UCSD-AML1 (cell line): ENCODE measurements at regions not wholly inside any gene's neighbourhood (a gene's known extent, or its start where the extent isn't known, plus 50 kb on each side); places are given as distances from the start of the nearest gene placed in this dataset.

Source experiments
- DNase-seq: peaks from one replicate; lab custom pipeline; 2025; ENCODE audit not compliant: unreplicated experiment; lab: John Stamatoyannopoulos, UW

- no peak for DNase-seq
Observed at GRCh38 chr3:40979962-40980361, 219.3 kb upstream of the CTNNB1 start.

GRCh38 chr3:40980467-40980866 lies 218.8 kb upstream of the CTNNB1 start:
- no peak for DNase-seq

GRCh38 chr3:40985195-40985594 lies 214.1 kb upstream of the CTNNB1 start:
- no peak for DNase-seq

GRCh38 chr3:40988468-40988867 lies 210.8 kb upstream of the CTNNB1 start:
- DNase-seq: no peak

GRCh38 chr3:40989141-40990061 lies 209.9 kb upstream of the CTNNB1 start:
- DNase-seq: no peak

GRCh38 chr3:40990062-40990456 lies 209.2 kb upstream of the CTNNB1 start:
- no peak for DNase-seq

GRCh38 chr3:40992023-40992422 lies 207.3 kb upstream of the CTNNB1 start:
- no peak for DNase-seq

GRCh38 chr3:40994611-40995010 lies 204.7 kb upstream of the CTNNB1 start:
- DNase-seq: no peak

- DNase-seq: no peak
Observed at GRCh38 chr3:40995271-40995670, 204.0 kb upstream of the CTNNB1 start.

GRCh38 chr3:40996382-40996781 lies 202.9 kb upstream of the CTNNB1 start:
- no peak for DNase-seq

GRCh38 chr3:40996827-40997710 lies 202.2 kb upstream of the CTNNB1 start:
- no peak for DNase-seq

GRCh38 chr3:40997711-40998519 lies 201.4 kb upstream of the CTNNB1 start:
- DNase-seq: no peak

- no peak for DNase-seq
Observed at GRCh38 chr3:40999682-41000081, 199.6 kb upstream of the CTNNB1 start.

- DNase-seq: no peak
Observed at GRCh38 chr3:41000471-41000870, 198.8 kb upstream of the CTNNB1 start.

- no peak for DNase-seq
Observed at GRCh38 chr3:41001556-41001955, 197.7 kb upstream of the CTNNB1 start.

- DNase-seq: no peak
Observed at GRCh38 chr3:41002104-41002503, 197.2 kb upstream of the CTNNB1 start.

- DNase-seq: no peak
Observed at GRCh38 chr3:41007399-41007798, 191.9 kb upstream of the CTNNB1 start.

GRCh38 chr3:41011854-41012253 lies 187.5 kb upstream of the CTNNB1 start:
- no peak for DNase-seq

GRCh38 chr3:41018855-41019254 lies 180.4 kb upstream of the CTNNB1 start:
- DNase-seq: no peak

GRCh38 chr3:41024031-41024836 lies 175.1 kb upstream of the CTNNB1 start:
- no peak for DNase-seq
